H1 (cell line): ENCODE measurements at regions not wholly inside any gene's neighbourhood (a gene's known extent, or its start where the extent isn't known, plus 50 kb on each side); places are given as distances from the start of the nearest gene placed in this dataset.

ENCODE experiments used
- CTCF ChIA-PET: fragments of 300-600 bp; sonication (Branson Sonifier 250); formaldehyde crosslinking; loops from one replicate; lab custom pipeline; 2021; ENCODE audit not compliant: partially characterized antibody; lab: Charles Lee
- POLR2A ChIA-PET: fragments of 300-600 bp; sonication (Branson Sonifier 250); formaldehyde crosslinking; loops from one replicate; lab custom pipeline; 2021; ENCODE audit warnings: inconsistent platforms; ENCODE audit not compliant: partially characterized antibody; lab: Charles Lee
- DNase-seq, 2 experiments: peaks; one replicate each; pipeline versions ENCODE4 v3.0.0 to v3.0.0-alpha.2; 2010 to 2022; ENCODE audit warnings: low spot score in 2 of 2, low read depth in 1 of 2, mixed read lengths in 1 of 2
- FAIRE-seq: peaks from 2 replicates; lab custom pipeline; 2011; peaks lifted over from hg19 to GRCh38; lab: Jason Lieb, UNC
- H2AFZ ChIP-seq: 2 replicates; pipeline ENCODE4 v1.8.1; 2012; ENCODE audit warnings: low read length, inconsistent platforms
- H2AK5ac ChIP-seq: 2 replicates; pipeline ENCODE4 v1.6.1; 2013; ENCODE audit warnings: low read depth, low read length
- H2BK120ac ChIP-seq: replicated peaks from 2 replicates; pipeline ENCODE3; 2013; ENCODE audit warnings: low read depth, low read length, inconsistent platforms
- H2BK12ac ChIP-seq: 2 replicates; pipeline ENCODE4 v1.6.1; 2013; ENCODE audit warnings: low read depth, low read length
- H2BK15ac ChIP-seq: 2 replicates; pipeline ENCODE4 v1.6.1; 2013; ENCODE audit warnings: low read length
- H2BK20ac ChIP-seq: 2 replicates; pipeline ENCODE4 v1.6.1; 2013; ENCODE audit warnings: low read length
- H2BK5ac ChIP-seq: 2 replicates; pipeline ENCODE4 v1.6.1; 2013; ENCODE audit warnings: low read depth, low read length
- H3K14ac ChIP-seq: 2 replicates; pipeline ENCODE4 v1.6.1; 2013; ENCODE audit warnings: inconsistent platforms; ENCODE audit not compliant: insufficient read length
- H3K18ac ChIP-seq: 2 replicates; pipeline ENCODE4 v1.6.1; 2013; ENCODE audit warnings: low read length; ENCODE audit errors: extremely low read depth
- H3K23ac ChIP-seq: 2 replicates; pipeline ENCODE4 v1.6.1; 2013; ENCODE audit warnings: inconsistent platforms; ENCODE audit not compliant: insufficient read length
- H3K23me2 ChIP-seq: 2 replicates; pipeline ENCODE4 v1.6.1; 2013; ENCODE audit warnings: low read depth, low read length
- H3K27ac ChIP-seq: 2 replicates; pipeline ENCODE4 v1.6.1; 2011; ENCODE audit warnings: low read depth, low read length, inconsistent platforms
- H3K27me3 ChIP-seq, 4 experiments: replicated peaks in 1 of 4; 1 replicate in 1 of 4; 2 replicates in 3 of 4; pipeline versions ENCODE4 v1.6.1 to v1.8.1; 2011 to 2013; ENCODE audit warnings: low read length in 3 of 4, mild to moderate bottlenecking in 3 of 4, inconsistent platforms in 2 of 4, mixed read lengths in 2 of 4, moderate library complexity in 1 of 4; ENCODE audit not compliant: control insufficient read depth in 3 of 4, insufficient read depth in 3 of 4; ENCODE audit errors: extremely low read depth in 1 of 4
- H3K36me3 ChIP-seq, 4 experiments: 2 replicates each; pipeline versions ENCODE4 v1.6.1 to v1.8.1; 2011 to 2013; ENCODE audit warnings: mild to moderate bottlenecking in 4 of 4, low read length in 3 of 4, moderate library complexity in 2 of 4, control low read depth in 1 of 4, inconsistent platforms in 1 of 4; ENCODE audit not compliant: insufficient read depth in 4 of 4, control insufficient read depth in 2 of 4
- H3K4ac ChIP-seq: replicated peaks from 2 replicates; pipeline ENCODE3; 2013; ENCODE audit warnings: low read length, low read depth, mixed read lengths, inconsistent platforms; ENCODE audit not compliant: insufficient read length
- H3K4me1 ChIP-seq, 4 experiments: replicated peaks in 1 of 4; 1 replicate in 1 of 4; 2 replicates in 3 of 4; pipeline versions ENCODE4 v1.6.1 to v1.8.1; 2011 to 2013; ENCODE audit warnings: low read length in 3 of 4, inconsistent platforms in 2 of 4, mixed read lengths in 1 of 4; ENCODE audit not compliant: insufficient read depth in 4 of 4, control insufficient read depth in 3 of 4
- H3K4me2 ChIP-seq, 2 experiments: 2 replicates each; pipeline versions ENCODE4 v1.6.1 to v1.8.1; 2011 to 2013; ENCODE audit warnings: low read depth in 2 of 2, low read length in 2 of 2, control low read depth in 1 of 2, inconsistent platforms in 1 of 2, mild to moderate bottlenecking in 1 of 2; ENCODE audit not compliant: insufficient read depth in 1 of 2
- H3K4me3 ChIP-seq, 4 experiments: fragments of 200-600, 300-600 bp in 1 of 4; sonication (generic), shearing (Covaris generic), sonication (Bioruptor Twin) in 1 of 4; 2 replicates each; pipeline versions ENCODE4 v1.5.1 to v1.8.1; 2011 to 2016; ENCODE audit warnings: low read length in 4 of 4, low read depth in 3 of 4, control low read depth in 2 of 4, inconsistent platforms in 2 of 4, mild to moderate bottlenecking in 2 of 4, mixed read lengths in 1 of 4, moderate library complexity in 1 of 4; ENCODE audit not compliant: insufficient read depth in 2 of 4; ENCODE audit errors: extremely low read depth in 1 of 4
- H3K56ac ChIP-seq: replicated peaks from 2 replicates; pipeline ENCODE3; 2013; ENCODE audit warnings: low read depth, mild to moderate bottlenecking, mixed read lengths, low read length, inconsistent platforms; ENCODE audit not compliant: insufficient read length
- H3K79me1 ChIP-seq: 2 replicates; pipeline ENCODE4 v1.6.1; 2013; ENCODE audit warnings: low read depth, low read length, control low read depth
- H3K79me2 ChIP-seq, 2 experiments: 2 replicates each; pipeline versions ENCODE4 v1.6.1 to v1.8.1; 2012 to 2013; ENCODE audit warnings: low read length in 2 of 2, mild to moderate bottlenecking in 2 of 2, inconsistent platforms in 1 of 2; ENCODE audit not compliant: insufficient read depth in 2 of 2, control insufficient read depth in 1 of 2
- H3K9ac ChIP-seq, 4 experiments: replicated peaks in 1 of 4; 1 replicate in 1 of 4; 2 replicates in 3 of 4; pipeline versions ENCODE4 v1.6.1 to v1.8.1; 2011 to 2013; ENCODE audit warnings: low read depth in 3 of 4, low read length in 3 of 4, control low read depth in 2 of 4, mild to moderate bottlenecking in 2 of 4, moderate library complexity in 2 of 4, inconsistent platforms in 1 of 4; ENCODE audit errors: extremely low read depth in 1 of 4
- H3K9me3 ChIP-seq, 2 experiments: 2 replicates each; pipeline versions ENCODE4 v1.6.1 to v1.8.1; 2012 to 2013; ENCODE audit warnings: mild to moderate bottlenecking in 2 of 2, moderate library complexity in 2 of 2, control low read depth in 1 of 2, inconsistent platforms in 1 of 2, low read depth in 1 of 2, low read length in 1 of 2, mixed read lengths in 1 of 2; ENCODE audit not compliant: insufficient read depth in 2 of 2
- H4K20me1 ChIP-seq, 2 experiments: replicated peaks in 1 of 2; 2 replicates each; pipeline versions ENCODE3 to v1.8.1; 2011 to 2013; ENCODE audit warnings: inconsistent platforms in 2 of 2, low read length in 2 of 2, mild to moderate bottlenecking in 1 of 2; ENCODE audit not compliant: insufficient read depth in 2 of 2, control insufficient read depth in 1 of 2
- H4K5ac ChIP-seq: 2 replicates; pipeline ENCODE4 v1.6.1; 2013; ENCODE audit warnings: low read length, low read depth, mixed read lengths, inconsistent platforms; ENCODE audit not compliant: insufficient read length
- H4K8ac ChIP-seq: 2 replicates; pipeline ENCODE4 v1.8.0; 2013; ENCODE audit warnings: mild to moderate bottlenecking, moderate library complexity, low read length, inconsistent platforms; ENCODE audit not compliant: insufficient read depth; ENCODE audit errors: extremely low read depth
- H4K91ac ChIP-seq: replicated peaks from 2 replicates; pipeline ENCODE3; 2013; ENCODE audit warnings: low read length, mixed read lengths, inconsistent platforms; ENCODE audit not compliant: insufficient read length
- ASH2L ChIP-seq: fragments of 200-600, 300-600 bp; sonication (generic); IDR thresholded peaks from one replicate; pipeline ENCODE4 v1.7.1; 2017; ENCODE audit warnings: low read length
- CBX8 ChIP-seq: fragments of 300-800, 300-1000 bp; sonication (generic); IDR thresholded peaks from 2 replicates; pipeline ENCODE4 v1.7.1; 2016; ENCODE audit warnings: low read depth, low read length, borderline replicate concordance
- WGBS, 2 experiments: shearing (Covaris generic) in 1 of 2; methylation state at CpG; one replicate each; pipeline versions ENCODE4 v1.1.6 to v1.1.7; 2013 to 2015; ENCODE audit warnings: low lambda C conversion rate in 2 of 2, mixed read lengths in 2 of 2, inconsistent platforms in 1 of 2, low coverage in 1 of 2, missing lambda C conversion rate in 1 of 2; ENCODE audit not compliant: insufficient replicate concordance in 2 of 2, insufficient coverage in 1 of 2, insufficient read length in 1 of 2; ENCODE audit errors: extremely low coverage in 1 of 2, missing lambda C conversion rate in 1 of 2; 5-methylcytosine and 5-hydroxymethylcytosine counted together

- Histone ChIP-seq H3K9me3 (peaks cover 4 to 9% of the 10 kb centered on the region in 2 experiments; a peak in 2 of 4 replicates), H3K4me1 (peaks cover 0 to 3% (median 0%) of the 10 kb centered on the region in 4 experiments; a peak in 2 of 7 replicates), H2BK20ac (no peak overlapping the region), H3K18ac (no peak overlapping the region), H3K27me3 (no peaks in the 10 kb centered on the region), H3K4me2 (no peak overlapping the region), H3K4me3 (no peak overlapping the region), H2AFZ (no peak overlapping the region), H3K14ac (no peak overlapping the region), H4K91ac (no peak overlapping the region), H2BK12ac (peak overlapping the region; percentile 60; the same call in 1 of the 2 replicates), H2AK5ac (no peak overlapping the region), H4K5ac (no peak overlapping the region), H3K23ac (no peak overlapping the region), H3K27ac (no peak overlapping the region), H3K9ac (no peak overlapping the region), H2BK15ac (no peak overlapping the region), H4K20me1 (no peaks in the 10 kb centered on the region), H3K23me2 (no peaks in the 10 kb centered on the region; the same call in 1 of the 2 replicates), H3K4ac (no peak overlapping the region), H4K8ac (no peak overlapping the region), H3K79me1 (no peaks in the 10 kb centered on the region), H3K36me3 (0 out of 8 replicates have a peak, but pooled peaks cover 0 to 4% (median 0%) of the 10 kb centered on the region in 4 experiments), H2BK120ac (no peak overlapping the region), H3K79me2 (no peaks in the 10 kb centered on the region), H2BK5ac (peak overlapping the region; percentile 12; the same call in 1 of the 2 replicates), H3K56ac (no peak overlapping the region)
- FAIRE-seq (no peak), DNase-seq (no peak)
- WGBS, 2 experiments: 94% methylated on average over 5 of the region's 5 CpGs; no CpG with 5 or more reads in 1 of the 2 experiments
- ChIA-PET POLR2A (interaction anchor here (0.8 kb wide), 1 partner anchor 22 kb away, joined by 3 read pairs; no protein-coding TSS in a partner anchor), CTCF (interaction anchor here (0.6 to 1.2 kb wide), 3 partner anchors 11 to 95 kb away, joined by 3 to 4 read pairs (median 3); partner anchors contain the start of gene PHLDA1)
- TF ChIP-seq ASH2L: no peak
- no peak for TF ChIP-seq CBX8
These were observed 94.8 kb downstream of the PHLDA1 start for GRCh38 chr12:75936515-75937440.
